Astrocyte (in vitro differentiated cells and primary cell): ENCODE measurements at regions not wholly inside any gene's neighbourhood (a gene's known extent, or its start where the extent isn't known, plus 50 kb on each side); places are given as distances from the start of the nearest gene placed in this dataset.

Experiments
- DNase-seq: peaks from one replicate; pipeline ENCODE4 v3.0.0-alpha.2; 2010; ENCODE audit warnings: low read depth
- FAIRE-seq: peaks from 2 replicates; lab custom pipeline; 2011; peaks lifted over from hg19 to GRCh38; lab: Jason Lieb, UNC
- H2AFZ ChIP-seq: 2 replicates; pipeline ENCODE4 v1.6.0; 2012; ENCODE audit warnings: low read depth, low read length, inconsistent platforms
- H3K27ac ChIP-seq: 2 replicates; pipeline ENCODE4 v1.5.1; 2011; ENCODE audit warnings: low read depth, low read length, inconsistent platforms
- H3K27me3 ChIP-seq: 2 replicates; pipeline ENCODE4 v1.6.0; 2011; ENCODE audit warnings: low read length, inconsistent platforms; ENCODE audit not compliant: insufficient read depth
- H3K36me3 ChIP-seq: 2 replicates; pipeline ENCODE4 v1.5.1; 2011; ENCODE audit warnings: low read length, inconsistent platforms; ENCODE audit not compliant: insufficient read depth
- H3K4me1 ChIP-seq: 2 replicates; pipeline ENCODE4 v1.5.1; 2011; ENCODE audit warnings: low read length, inconsistent platforms; ENCODE audit not compliant: insufficient read depth
- H3K4me2 ChIP-seq: 2 replicates; pipeline ENCODE4 v1.6.0; 2012; ENCODE audit warnings: low read length, inconsistent platforms
- H3K4me3 ChIP-seq: 2 replicates; pipeline ENCODE4 v1.5.1; 2011; ENCODE audit warnings: low read depth, mild to moderate bottlenecking, low read length, inconsistent platforms; ENCODE audit not compliant: insufficient read depth
- H3K79me2 ChIP-seq: 2 replicates; pipeline ENCODE4 v1.6.0; 2012; ENCODE audit warnings: mild to moderate bottlenecking, low read length, inconsistent platforms; ENCODE audit not compliant: insufficient read depth
- H3K9ac ChIP-seq: 2 replicates; pipeline ENCODE4 v1.6.0; 2012; ENCODE audit warnings: mild to moderate bottlenecking, low read length, inconsistent platforms
- H3K9me3 ChIP-seq: 2 replicates; pipeline ENCODE4 v1.5.1; 2012; ENCODE audit warnings: low read depth, mild to moderate bottlenecking, low read length, inconsistent platforms; ENCODE audit not compliant: insufficient read depth
- H4K20me1 ChIP-seq: 2 replicates; pipeline ENCODE4 v1.6.0; 2012; ENCODE audit warnings: low read length, inconsistent platforms; ENCODE audit not compliant: insufficient read depth
- H3K27ac Mint-ChIP-seq: one replicate; pipeline ENCODE4 v1.8.0; 2021; ENCODE audit warnings: mild to moderate bottlenecking, mixed read lengths; ENCODE audit not compliant: unreplicated experiment
- H3K27me3 Mint-ChIP-seq: one replicate; pipeline ENCODE4 v1.8.0; 2021; ENCODE audit warnings: low read depth, mixed read lengths; ENCODE audit not compliant: unreplicated experiment
- H3K36me3 Mint-ChIP-seq: one replicate; pipeline ENCODE4 v1.8.0; 2021; ENCODE audit warnings: low read depth, mixed read lengths; ENCODE audit not compliant: unreplicated experiment
- H3K4me1 Mint-ChIP-seq: one replicate; pipeline ENCODE4 v1.8.0; 2021; ENCODE audit warnings: low read depth, mixed read lengths; ENCODE audit not compliant: unreplicated experiment
- H3K4me3 Mint-ChIP-seq: one replicate; pipeline ENCODE4 v1.8.0; 2021; ENCODE audit warnings: mild to moderate bottlenecking, moderate library complexity, mixed read lengths; ENCODE audit not compliant: unreplicated experiment
- H3K9me3 Mint-ChIP-seq: one replicate; pipeline ENCODE4 v1.8.0; 2021; ENCODE audit warnings: mild to moderate bottlenecking, mixed read lengths; ENCODE audit not compliant: unreplicated experiment
- CTCF ChIP-seq: IDR thresholded peaks from 2 replicates; pipeline ENCODE4 v1.5.1; 2011; ENCODE audit warnings: low read depth, mild to moderate bottlenecking, inconsistent platforms, low read length, moderate library complexity; ENCODE audit not compliant: insufficient read depth
- EZH2 ChIP-seq: IDR thresholded peaks from 2 replicates; pipeline ENCODE4 v1.6.1; 2012; ENCODE audit warnings: mild to moderate bottlenecking, low read length, inconsistent platforms; ENCODE audit not compliant: insufficient read depth

- TF ChIP-seq CTCF (no peak), EZH2 (no peak)
- no peaks in the 10 kb centered on the region for H3K36me3 ChIP-seq
- H3K9ac ChIP-seq = no peak overlapping the region
- FAIRE-seq = no peak
- H2AFZ ChIP-seq = no peak overlapping the region
- H3K27ac Mint-ChIP-seq = no peak overlapping the region
- DNase-seq = no peak
- H3K79me2 ChIP-seq = no peaks in the 10 kb centered on the region
- no peaks in the 10 kb centered on the region for H3K9me3 ChIP-seq
- H3K27me3 ChIP-seq = no peaks in the 10 kb centered on the region
- no peak overlapping the region for H3K4me3 Mint-ChIP-seq
- no peak overlapping the region for H3K27ac ChIP-seq
- no peaks in the 10 kb centered on the region for H4K20me1 ChIP-seq
- no peaks in the 10 kb centered on the region for H3K4me1 ChIP-seq
- no peaks in the 10 kb centered on the region for H3K9me3 Mint-ChIP-seq
- no peaks in the 10 kb centered on the region for H3K27me3 Mint-ChIP-seq
- H3K4me1 Mint-ChIP-seq = no peaks in the 10 kb centered on the region
- no peaks in the 10 kb centered on the region for H3K36me3 Mint-ChIP-seq
- H3K4me2 ChIP-seq = no peak overlapping the region
- no peak overlapping the region for H3K4me3 ChIP-seq
Measured at GRCh38 chr4:129978315-129978714, 882.4 kb downstream of the C4orf33 start.

- H3K36me3 Mint-ChIP-seq = no peaks in the 10 kb centered on the region
- no peak for DNase-seq
- Histone ChIP-seq H3K4me2 (no peak overlapping the region), H2AFZ (no peak overlapping the region), H3K27me3 (no peaks in the 10 kb centered on the region), H3K79me2 (no peaks in the 10 kb centered on the region), H3K27ac (no peak overlapping the region), H3K9me3 (no peaks in the 10 kb centered on the region), H3K4me1 (no peaks in the 10 kb centered on the region), H4K20me1 (no peaks in the 10 kb centered on the region), H3K4me3 (no peak overlapping the region), H3K36me3 (no peaks in the 10 kb centered on the region), H3K9ac (no peak overlapping the region)
- H3K9me3 Mint-ChIP-seq = no peaks in the 10 kb centered on the region
- H3K27me3 Mint-ChIP-seq = no peaks in the 10 kb centered on the region
- FAIRE-seq = no peak
- TF ChIP-seq EZH2 (no peak), CTCF (no peak)
- H3K27ac Mint-ChIP-seq = no peak overlapping the region
- no peaks in the 10 kb centered on the region for H3K4me1 Mint-ChIP-seq
- H3K4me3 Mint-ChIP-seq = no peak overlapping the region
Measured at GRCh38 chr4:129988957-129989356, 893.0 kb downstream of the C4orf33 start.

- H3K36me3 ChIP-seq = no peaks in the 10 kb centered on the region
- H3K4me2 ChIP-seq = no peak overlapping the region
- H3K4me3 ChIP-seq = no peak overlapping the region
- TF ChIP-seq CTCF = no peak
- no peak for TF ChIP-seq EZH2
- no peaks in the 10 kb centered on the region for H3K79me2 ChIP-seq
- H3K4me1 Mint-ChIP-seq = no peaks in the 10 kb centered on the region
- no peaks in the 10 kb centered on the region for H3K9me3 ChIP-seq
- H3K9ac ChIP-seq = no peak overlapping the region
- no peaks in the 10 kb centered on the region for H3K4me1 ChIP-seq
- H4K20me1 ChIP-seq = no peaks in the 10 kb centered on the region
- DNase-seq (no peak), FAIRE-seq (no peak)
- H3K27ac ChIP-seq = no peak overlapping the region
- no peak overlapping the region for H3K4me3 Mint-ChIP-seq
- H3K27me3 Mint-ChIP-seq = no peaks in the 10 kb centered on the region
- no peak overlapping the region for H2AFZ ChIP-seq
- H3K36me3 Mint-ChIP-seq = no peaks in the 10 kb centered on the region
- H3K27me3 ChIP-seq = no peaks in the 10 kb centered on the region
- no peaks in the 10 kb centered on the region for H3K9me3 Mint-ChIP-seq
- no peak overlapping the region for H3K27ac Mint-ChIP-seq
Measured at GRCh38 chr4:129994715-129995114, 898.8 kb downstream of the C4orf33 start.
